Activated CD4-positive, alpha-beta T cell treated with anti-CD3 and anti-CD28 coated beads, Interleukin-2, Interleukin-6, amounts not matched to agents 100 ng/mL and 50 ng/mL, durations not matched to agents 16 hours and 8 hours (primary cell): ENCODE measurements at regions not wholly inside any gene's neighbourhood (a gene's known extent, or its start where the extent isn't known, plus 50 kb on each side); places are given as distances from the start of the nearest gene placed in this dataset.
"Not testable (repeated sequence)": the region's sequence is repeated elsewhere in the genome, so short reads cannot be mapped to it uniquely, and the experiment has no call there.

Source experiments
- DNase-seq: peaks from one replicate; pipeline ENCODE4 v3.0.0-alpha.2; 2020

GRCh38 chr2:48197618-48198017 lies 116.9 kb upstream of the FOXN2 start:
- no peak for DNase-seq

GRCh38 chr2:48198371-48198770 lies 116.1 kb upstream of the FOXN2 start:
- no peak for DNase-seq

- DNase-seq, result no peak
Measured at GRCh38 chr2:48199070-48199469, 115.4 kb upstream of the FOXN2 start.

- no peak for DNase-seq
Measured at GRCh38 chr2:48200620-48201293, 113.7 kb upstream of the FOXN2 start.

- not testable (repeated sequence) for DNase-seq
Measured at GRCh38 chr2:48201435-48201834, 113.0 kb upstream of the FOXN2 start.

GRCh38 chr2:48202863-48203642 lies 111.4 kb upstream of the FOXN2 start:
- DNase-seq, result no peak

- DNase-seq, result no peak
Measured at GRCh38 chr2:48203668-48204067, 110.8 kb upstream of the FOXN2 start.

- DNase-seq, result no peak
Measured at GRCh38 chr2:48204750-48205136, 109.7 kb upstream of the FOXN2 start.

- no peak for DNase-seq
Measured at GRCh38 chr2:48205137-48205798, 109.2 kb upstream of the FOXN2 start.

- not testable (repeated sequence) for DNase-seq
Measured at GRCh38 chr2:48206056-48206656, 108.3 kb upstream of the FOXN2 start.

- DNase-seq, result no peak
Measured at GRCh38 chr2:48207201-48207641, 107.3 kb upstream of the FOXN2 start.

- DNase-seq, result no peak
Measured at GRCh38 chr2:48207851-48208250, 106.6 kb upstream of the FOXN2 start.

GRCh38 chr2:48209214-48209885 lies 105.1 kb upstream of the FOXN2 start:
- DNase-seq, result no peak

- DNase-seq, result no peak
Measured at GRCh38 chr2:48210189-48210588, 104.3 kb upstream of the FOXN2 start.

GRCh38 chr2:48213646-48214045 lies 100.8 kb upstream of the FOXN2 start:
- DNase-seq, result no peak

GRCh38 chr2:48218169-48218568 lies 96.3 kb upstream of the FOXN2 start:
- no peak for DNase-seq

GRCh38 chr2:48219234-48219554 lies 95.3 kb upstream of the FOXN2 start:
- DNase-seq, result no peak

GRCh38 chr2:48219555-48220436 lies 94.7 kb upstream of the FOXN2 start:
- DNase-seq, result no peak

GRCh38 chr2:48220501-48220900 lies 94.0 kb upstream of the FOXN2 start:
- DNase-seq, result no peak

GRCh38 chr2:48221846-48222516 lies 92.5 kb upstream of the FOXN2 start:
- DNase-seq, result no peak

- DNase-seq, result no peak
Measured at GRCh38 chr2:48227617-48228344, 86.7 kb upstream of the FOXN2 start.
